T-helper 2 cell treated with Interferon-gamma antibody and Interleukin-4, amounts not matched to agents 100 ng/mL and 5 ng/mL, for 36 hours (primary cell): ENCODE measurements at regions not wholly inside any gene's neighbourhood (a gene's known extent, or its start where the extent isn't known, plus 50 kb on each side); places are given as distances from the start of the nearest gene placed in this dataset.
"Not testable (repeated sequence)": the region's sequence is repeated elsewhere in the genome, so short reads cannot be mapped to it uniquely, and the experiment has no call there.

Experiments used
- intact Hi-C: fragments of 100-400 bp; cut with micrococcal nuclease; formaldehyde crosslinking; loops from one replicate; pipeline ENCODE4 v1.15.1; 2023

GRCh38 chr4:174071595-174071994 is 211.9 kb downstream of the FBXO8 start:
- intact Hi-C loops, result no loop called here

- intact Hi-C loops, result no loop called here
Measured at GRCh38 chr4:174069848-174070330, 213.6 kb downstream of the FBXO8 start.

GRCh38 chr4:174066611-174067205 is 216.8 kb downstream of the FBXO8 start:
- intact Hi-C loops, result no loop called here

GRCh38 chr4:174062831-174063230 is 220.6 kb downstream of the FBXO8 start:
- intact Hi-C loops, result no loop called here

GRCh38 chr4:174061026-174061425 is 222.4 kb downstream of the FBXO8 start:
- intact Hi-C loops, result no loop called here

- intact Hi-C loops, result no loop called here
Measured at GRCh38 chr4:174058846-174059245, 224.6 kb downstream of the FBXO8 start.

- intact Hi-C loops, result no loop called here
Measured at GRCh38 chr4:174056959-174057358, 226.5 kb downstream of the FBXO8 start.

GRCh38 chr4:174055344-174055743 is 228.1 kb downstream of the FBXO8 start:
- intact Hi-C loops, result no loop called here

GRCh38 chr4:174053895-174054294 is 229.6 kb downstream of the FBXO8 start:
- intact Hi-C loops, result no loop called here

GRCh38 chr4:174047363-174047762 is 236.1 kb downstream of the FBXO8 start:
- intact Hi-C loops, result no loop called here

- intact Hi-C loops, result not testable (repeated sequence)
Measured at GRCh38 chr4:174045829-174046228, 237.6 kb downstream of the FBXO8 start.

- intact Hi-C loops, result no loop called here
Measured at GRCh38 chr4:174045381-174045780, 238.1 kb downstream of the FBXO8 start.

GRCh38 chr4:174041555-174042105 is 241.8 kb downstream of the FBXO8 start:
- intact Hi-C loops, result no loop called here

GRCh38 chr4:174040287-174040686 is 243.2 kb downstream of the FBXO8 start:
- intact Hi-C loops, result no loop called here

GRCh38 chr4:174038481-174038880 is 245.0 kb downstream of the FBXO8 start:
- intact Hi-C loops, result no loop called here

GRCh38 chr4:174037631-174038030 is 245.8 kb downstream of the FBXO8 start:
- intact Hi-C loops, result no loop called here

GRCh38 chr4:174037049-174037448 is 246.4 kb downstream of the FBXO8 start:
- intact Hi-C loops, result no loop called here

- intact Hi-C loops, result no loop called here
Measured at GRCh38 chr4:174036576-174036975, 246.9 kb downstream of the FBXO8 start.

GRCh38 chr4:174036111-174036510 is 247.4 kb downstream of the FBXO8 start:
- intact Hi-C loops, result no loop called here

- intact Hi-C loops, result no loop called here
Measured at GRCh38 chr4:174023641-174024040, 259.8 kb downstream of the FBXO8 start.

- intact Hi-C loops, result no loop called here
Measured at GRCh38 chr4:174018236-174018635, 265.2 kb downstream of the FBXO8 start.

- intact Hi-C loops, result no loop called here
Measured at GRCh38 chr4:174016251-174016650, 267.2 kb downstream of the FBXO8 start.

- intact Hi-C loops, result no loop called here
Measured at GRCh38 chr4:174012886-174013259, 270.6 kb downstream of the FBXO8 start.
